DMS153 treated with DMSO at 0.1 percent for 48 hours (cell line): ENCODE measurements at regions not wholly inside any gene's neighbourhood (a gene's known extent, or its start where the extent isn't known, plus 50 kb on each side); places are given as distances from the start of the nearest gene placed in this dataset.
"Not testable (repeated sequence)": the region's sequence is repeated elsewhere in the genome, so short reads cannot be mapped to it uniquely, and the experiment has no call there.

Experiments used
- DNase-seq: peaks from one replicate; lab custom pipeline; 2025; ENCODE audit not compliant: unreplicated experiment; lab: John Stamatoyannopoulos, UW

- DNase-seq = no peak
Measured at GRCh38 chr17:63019138-63019873, 53.3 kb downstream of the TANC2 start.

DNA sequence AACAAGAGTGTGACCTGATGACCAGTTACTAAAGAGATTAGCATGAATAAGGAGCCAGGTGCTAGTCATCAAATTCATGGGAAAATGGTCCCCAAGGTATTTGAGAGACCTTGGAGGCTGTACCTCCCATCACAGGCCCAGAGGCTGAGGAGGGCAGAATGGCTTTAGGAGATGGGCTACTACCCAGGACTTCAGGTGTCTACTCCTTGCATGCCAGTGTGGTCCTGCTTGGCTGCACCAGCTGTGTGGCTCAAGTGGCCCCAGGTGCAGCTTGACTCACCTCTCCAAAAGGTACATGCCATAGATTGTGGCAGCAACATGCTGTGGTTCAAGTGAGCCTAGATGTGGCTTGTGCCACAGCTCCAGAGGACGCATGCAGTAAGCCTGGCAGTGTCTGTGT is 56.5 kb downstream of the TANC2 start:
- DNase-seq = no peak

- DNase-seq = no peak
Measured at GRCh38 chr17:63023049-63023448, 57.0 kb downstream of the TANC2 start.

DNA sequence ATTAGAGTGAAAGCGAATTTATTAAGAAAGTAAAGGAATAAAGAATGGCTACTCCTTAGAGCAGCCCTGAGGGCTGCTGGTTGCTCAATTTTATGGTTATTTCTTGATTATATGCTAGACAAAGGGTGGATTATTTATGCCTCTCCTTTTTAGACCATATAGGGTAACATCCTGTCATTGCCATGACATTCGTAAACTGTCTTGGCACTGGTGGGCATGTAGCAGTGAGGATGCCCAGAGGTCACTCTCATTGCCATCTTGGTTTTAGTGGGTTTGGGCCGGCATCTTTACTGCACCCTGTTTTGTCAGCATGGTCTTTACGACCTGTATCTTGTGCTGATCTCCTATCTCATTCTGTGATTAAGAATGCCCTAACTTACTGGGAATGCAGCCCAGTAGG is 58.2 kb downstream of the TANC2 start:
- no peak for DNase-seq

GRCh38 chr17:63024716-63025115 is 58.7 kb downstream of the TANC2 start:
- no peak for DNase-seq

GRCh38 chr17:63025637-63026036 is 59.6 kb downstream of the TANC2 start:
- DNase-seq = not testable (repeated sequence)

DNA sequence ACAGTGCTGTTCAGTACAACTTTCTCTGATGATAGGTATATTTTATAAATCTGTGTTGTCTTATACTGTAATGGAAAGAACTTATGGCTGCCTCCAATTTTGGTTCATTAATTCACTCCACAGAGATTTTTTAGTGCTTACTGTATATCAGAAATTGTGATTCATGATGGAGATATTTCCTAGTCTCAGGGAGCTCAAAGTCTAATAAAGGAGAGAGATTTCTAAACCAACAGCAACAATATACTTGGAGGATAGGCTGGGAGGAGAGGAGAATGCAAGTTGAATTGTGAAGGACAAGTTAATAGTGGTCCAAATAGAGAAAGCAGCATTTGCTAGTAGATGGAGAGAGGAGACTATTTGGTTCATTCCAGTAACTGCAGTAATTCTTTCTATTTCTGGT is 63.5 kb downstream of the TANC2 start:
- no peak for DNase-seq

DNA sequence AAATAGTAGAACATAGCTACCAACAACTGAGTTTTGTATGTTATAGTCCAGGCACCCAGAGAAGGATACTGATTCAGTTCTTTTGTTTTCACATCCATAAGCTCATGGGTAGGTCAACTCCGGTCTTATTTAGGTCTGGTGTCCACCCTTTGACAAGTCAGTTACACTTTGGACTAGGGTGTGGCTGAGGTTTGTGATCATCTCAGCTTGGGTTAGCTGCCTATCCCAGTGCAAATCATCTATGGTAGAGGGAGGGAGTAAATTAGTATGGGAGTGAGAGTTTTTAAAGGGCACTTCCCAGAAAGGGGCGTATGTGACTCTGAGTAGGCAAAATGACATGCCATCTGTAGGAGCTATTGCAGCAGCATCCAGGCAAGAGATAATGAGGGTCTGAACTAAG is 66.1 kb downstream of the TANC2 start:
- DNase-seq = no peak

DNA sequence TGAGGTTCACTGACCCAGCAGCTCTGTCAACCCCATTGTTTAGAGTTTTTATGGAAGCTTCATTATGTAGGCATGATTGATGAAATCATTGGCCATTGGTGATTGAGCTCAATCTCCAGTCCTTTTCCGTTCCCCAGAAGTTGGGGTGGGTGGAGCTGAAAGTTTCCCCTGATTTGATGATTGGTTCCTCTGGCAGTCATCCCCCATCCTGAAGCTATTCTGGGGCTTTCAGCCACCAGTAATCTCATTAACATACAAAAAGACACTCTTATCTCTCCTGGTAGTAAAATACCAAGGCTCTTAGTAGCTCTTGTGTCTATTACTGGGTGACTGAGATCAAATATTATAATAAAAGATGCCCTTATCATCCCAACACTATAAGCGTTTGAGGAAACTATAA is 67.1 kb downstream of the TANC2 start:
- DNase-seq = no peak

GRCh38 chr17:63035271-63035670 is 69.2 kb downstream of the TANC2 start:
- DNase-seq = no peak

DNA sequence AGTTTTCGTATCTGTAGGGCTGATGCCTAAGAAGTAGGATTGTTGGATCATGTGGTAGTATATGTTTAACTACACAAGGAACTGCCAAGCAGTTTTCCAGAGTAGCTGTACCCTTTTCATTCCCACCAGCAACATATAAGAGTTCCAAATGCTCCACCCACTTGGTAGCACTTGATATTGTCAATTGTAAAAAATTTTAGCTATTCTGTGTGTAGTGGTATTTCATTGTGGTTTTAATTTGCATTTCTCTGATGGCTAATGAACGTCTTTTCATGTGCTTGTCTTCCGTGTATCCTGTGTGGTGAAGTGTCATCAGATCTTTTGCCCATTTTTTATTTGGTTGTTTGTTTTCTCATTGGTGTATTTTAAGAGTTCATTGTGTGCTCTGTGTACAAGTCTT is 69.7 kb downstream of the TANC2 start:
- DNase-seq = no peak

DNA sequence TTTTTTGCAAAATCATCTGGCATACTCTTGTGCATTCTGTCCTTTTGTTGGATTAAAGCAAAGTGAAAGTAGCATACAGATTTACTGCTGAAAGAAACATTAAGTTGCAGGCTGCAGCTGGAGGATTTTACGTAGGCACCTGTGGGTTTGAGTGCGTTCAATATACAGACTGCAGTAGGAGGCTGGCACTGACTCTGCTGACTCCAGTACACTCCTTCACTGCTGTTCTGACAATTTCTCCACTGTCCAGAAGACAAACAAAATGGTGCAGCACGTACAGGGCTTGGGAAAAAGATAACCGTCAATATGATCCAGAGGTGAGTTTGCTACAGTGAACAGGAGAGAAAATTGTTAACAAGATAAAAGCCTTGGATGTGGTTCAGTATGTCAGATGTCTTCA is 73.3 kb downstream of the TANC2 start:
- no peak for DNase-seq

DNA sequence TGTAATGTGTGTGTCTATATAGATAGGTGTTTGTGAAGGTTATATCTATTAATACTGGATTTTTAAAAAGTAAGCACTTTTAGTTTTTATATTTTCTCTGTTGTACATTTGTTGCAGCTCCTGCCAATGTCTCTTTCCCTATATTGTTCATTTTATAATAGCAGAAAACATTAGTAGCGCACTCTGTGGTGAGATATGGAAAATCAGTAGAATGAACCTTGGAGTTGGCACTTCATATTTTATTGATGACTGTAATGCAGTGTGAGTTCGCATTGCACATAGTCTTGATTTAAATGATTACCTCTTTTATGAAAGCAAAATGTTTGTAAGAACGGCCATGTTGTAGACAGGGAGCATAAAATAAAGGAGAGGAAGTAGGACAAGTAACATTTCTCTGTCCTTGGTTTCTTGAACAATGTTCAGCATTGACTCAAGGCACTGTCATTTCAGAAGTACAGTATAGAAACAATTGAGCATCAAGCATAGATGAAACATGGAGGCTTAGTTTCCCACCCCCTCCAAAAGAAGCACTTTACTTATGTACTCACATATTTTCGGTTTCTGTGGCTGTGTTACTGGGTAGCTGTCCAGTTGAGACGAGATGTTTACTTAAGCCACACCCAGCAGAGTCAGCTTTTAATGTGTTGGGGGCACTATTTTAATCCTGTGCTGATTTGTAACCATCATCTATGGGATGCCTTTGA is 74.0 kb downstream of the TANC2 start:
- peak; percentile 36 for DNase-seq

- no peak for DNase-seq
Measured at GRCh38 chr17:63040816-63041215, 74.8 kb downstream of the TANC2 start.

GRCh38 chr17:63041251-63041650 is 75.2 kb downstream of the TANC2 start:
- no peak for DNase-seq

- DNase-seq = peak; percentile 11
Measured at GRCh38 chr17:63041722-63042121, 75.7 kb downstream of the TANC2 start.

DNA sequence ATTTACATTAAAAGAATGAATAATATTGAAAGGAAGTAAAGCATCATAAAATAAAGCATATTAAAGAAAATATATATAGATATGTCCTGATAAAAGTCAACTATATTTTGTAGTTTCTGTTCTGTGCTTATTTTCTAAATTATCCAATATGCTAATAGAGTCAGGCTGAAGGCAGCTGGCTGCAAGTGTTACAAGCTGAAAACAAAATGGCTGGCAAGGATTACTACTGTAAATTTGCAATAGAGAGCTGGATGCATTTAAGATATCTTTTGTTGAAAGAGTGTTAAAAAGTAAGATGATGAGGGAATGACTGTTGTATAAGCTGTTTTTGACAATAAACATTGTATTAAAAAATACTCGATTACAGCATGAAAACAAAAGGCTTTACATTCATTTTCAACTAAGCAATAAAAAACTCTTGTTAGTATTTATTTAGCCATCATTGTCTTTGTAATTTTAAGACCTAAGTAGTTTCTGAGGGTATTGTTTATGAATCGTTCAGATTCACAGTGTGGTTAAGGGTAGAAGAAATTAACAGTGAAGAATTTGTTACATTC is 76.3 kb downstream of the TANC2 start:
- DNase-seq = peak; percentile 18

GRCh38 chr17:63057560-63057959 is 91.5 kb downstream of the TANC2 start:
- not testable (repeated sequence) for DNase-seq

- DNase-seq = no peak
Measured at GRCh38 chr17:63066158-63066813, 100.3 kb downstream of the TANC2 start.

DNA sequence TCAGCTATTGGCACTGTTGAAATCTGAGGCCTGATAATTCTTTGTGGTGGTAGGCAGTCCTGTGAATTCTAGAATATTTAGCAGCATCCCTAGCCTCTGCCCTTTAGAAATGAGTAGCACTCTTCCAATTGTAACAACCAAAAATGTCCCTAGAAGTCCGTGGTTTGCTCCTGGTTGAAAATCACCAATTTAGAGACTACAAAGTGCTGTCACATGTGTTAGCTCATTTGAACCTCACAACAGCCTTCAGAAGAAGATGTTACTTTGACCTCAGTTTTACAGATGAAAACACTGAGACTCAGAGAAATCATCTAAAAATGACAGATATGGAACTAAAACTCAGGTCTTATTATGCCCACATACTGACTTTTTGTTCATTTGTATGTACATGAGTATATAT is 103.2 kb downstream of the TANC2 start:
- no peak for DNase-seq

GRCh38 chr17:63070031-63070430 is 104.0 kb downstream of the TANC2 start:
- DNase-seq = no peak

GRCh38 chr17:63071797-63072196 is 105.8 kb downstream of the TANC2 start:
- DNase-seq = no peak
